ENCODE measurements at regions not wholly inside any gene's neighbourhood (a gene's known extent, or its start where the extent isn't known, plus 50 kb on each side); places are given as distances from the start of the nearest gene placed in this dataset.
"Not testable (repeated sequence)": the region's sequence is repeated elsewhere in the genome, so short reads cannot be mapped to it uniquely, and the experiment has no call there.

DNA sequence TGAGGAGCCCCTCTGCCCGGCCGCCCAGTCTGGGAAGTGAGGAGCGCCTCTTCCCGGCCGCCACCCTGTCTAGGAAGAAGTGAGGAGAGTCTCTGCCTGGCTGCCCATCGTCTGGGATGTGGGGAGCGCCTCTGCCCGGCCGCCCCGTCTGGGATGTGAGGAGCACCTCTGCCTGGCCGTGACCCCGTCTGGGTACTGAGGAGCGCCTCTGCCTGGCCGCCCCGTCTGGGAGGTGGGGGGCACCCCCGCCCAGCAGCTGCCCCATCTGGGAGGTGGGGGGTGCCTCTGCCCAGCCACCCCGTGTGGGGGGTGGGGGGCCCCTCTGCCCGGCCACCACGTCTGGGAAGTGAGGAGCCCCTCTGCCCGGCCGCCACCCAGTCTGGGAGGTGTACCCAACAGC lies 293.9 kb downstream of the SI start:
- TF ChIP-seq, protein P1, sequence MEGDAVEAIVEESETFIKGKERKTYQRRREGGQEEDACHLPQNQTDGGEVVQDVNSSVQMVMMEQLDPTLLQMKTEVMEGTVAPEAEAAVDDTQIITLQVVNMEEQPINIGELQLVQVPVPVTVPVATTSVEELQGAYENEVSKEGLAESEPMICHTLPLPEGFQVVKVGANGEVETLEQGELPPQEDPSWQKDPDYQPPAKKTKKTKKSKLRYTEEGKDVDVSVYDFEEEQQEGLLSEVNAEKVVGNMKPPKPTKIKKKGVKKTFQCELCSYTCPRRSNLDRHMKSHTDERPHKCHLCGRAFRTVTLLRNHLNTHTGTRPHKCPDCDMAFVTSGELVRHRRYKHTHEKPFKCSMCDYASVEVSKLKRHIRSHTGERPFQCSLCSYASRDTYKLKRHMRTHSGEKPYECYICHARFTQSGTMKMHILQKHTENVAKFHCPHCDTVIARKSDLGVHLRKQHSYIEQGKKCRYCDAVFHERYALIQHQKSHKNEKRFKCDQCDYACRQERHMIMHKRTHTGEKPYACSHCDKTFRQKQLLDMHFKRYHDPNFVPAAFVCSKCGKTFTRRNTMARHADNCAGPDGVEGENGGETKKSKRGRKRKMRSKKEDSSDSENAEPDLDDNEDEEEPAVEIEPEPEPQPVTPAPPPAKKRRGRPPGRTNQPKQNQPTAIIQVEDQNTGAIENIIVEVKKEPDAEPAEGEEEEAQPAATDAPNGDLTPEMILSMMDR (IDR thresholded peaks at IDR 0.05) = not testable (repeated sequence)
- not testable (repeated sequence) for TF ChIP-seq ZFX (IDR thresholded peaks at IDR 0.05; ENCODE audit: borderline replicate concordance)
